Fibroblast of the aortic adventitia (primary cell): ENCODE measurements at regions not wholly inside any gene's neighbourhood (a gene's known extent, or its start where the extent isn't known, plus 50 kb on each side); places are given as distances from the start of the nearest gene placed in this dataset.
A peak's percentile ranks its signal among the peaks of the same experiment; 100 is the strongest.

Experiments used
- DNase-seq: peaks from one replicate; pipeline ENCODE4 v3.0.0-alpha.2; 2010; ENCODE audit warnings: low read depth
- H3K4me3 ChIP-seq: 2 replicates; pipeline ENCODE4 v1.5.1; 2011; ENCODE audit warnings: low read depth, mild to moderate bottlenecking, control low read depth, low read length, moderate library complexity
- TF ChIP-seq, protein P1 (sequence below): IDR thresholded peaks from 2 replicates; pipeline ENCODE4 v1.5.1; 2011; ENCODE audit warnings: mild to moderate bottlenecking, low read length, control low read depth, inconsistent platforms; ENCODE audit not compliant: insufficient read depth

DNA sequence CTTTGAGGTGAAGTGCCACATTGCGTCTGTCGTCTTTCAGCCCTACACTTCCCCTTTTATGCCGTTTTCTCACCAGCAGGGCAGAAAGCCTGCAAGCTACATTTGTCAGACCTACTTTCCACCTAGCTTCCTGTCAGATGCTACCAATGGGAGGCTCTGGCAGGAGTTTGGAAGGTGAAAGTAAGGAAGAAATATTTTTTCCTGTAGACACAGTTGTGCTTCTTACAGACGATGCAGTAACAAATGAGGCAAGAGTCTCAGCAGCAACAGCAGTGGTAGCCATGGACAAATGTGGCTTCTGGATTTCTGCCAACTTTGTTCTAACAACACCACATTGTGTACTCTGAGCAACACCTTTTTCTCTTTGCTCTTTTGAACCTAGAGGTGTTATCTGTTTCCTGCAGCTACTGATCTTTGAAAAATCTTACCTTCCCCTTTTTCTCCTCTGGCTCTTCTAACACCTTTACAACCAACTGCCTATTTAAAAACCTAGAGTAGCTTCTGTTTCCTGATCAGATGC is 70.6 kb upstream of the STT3B start:
- TF ChIP-seq, protein P1, sequence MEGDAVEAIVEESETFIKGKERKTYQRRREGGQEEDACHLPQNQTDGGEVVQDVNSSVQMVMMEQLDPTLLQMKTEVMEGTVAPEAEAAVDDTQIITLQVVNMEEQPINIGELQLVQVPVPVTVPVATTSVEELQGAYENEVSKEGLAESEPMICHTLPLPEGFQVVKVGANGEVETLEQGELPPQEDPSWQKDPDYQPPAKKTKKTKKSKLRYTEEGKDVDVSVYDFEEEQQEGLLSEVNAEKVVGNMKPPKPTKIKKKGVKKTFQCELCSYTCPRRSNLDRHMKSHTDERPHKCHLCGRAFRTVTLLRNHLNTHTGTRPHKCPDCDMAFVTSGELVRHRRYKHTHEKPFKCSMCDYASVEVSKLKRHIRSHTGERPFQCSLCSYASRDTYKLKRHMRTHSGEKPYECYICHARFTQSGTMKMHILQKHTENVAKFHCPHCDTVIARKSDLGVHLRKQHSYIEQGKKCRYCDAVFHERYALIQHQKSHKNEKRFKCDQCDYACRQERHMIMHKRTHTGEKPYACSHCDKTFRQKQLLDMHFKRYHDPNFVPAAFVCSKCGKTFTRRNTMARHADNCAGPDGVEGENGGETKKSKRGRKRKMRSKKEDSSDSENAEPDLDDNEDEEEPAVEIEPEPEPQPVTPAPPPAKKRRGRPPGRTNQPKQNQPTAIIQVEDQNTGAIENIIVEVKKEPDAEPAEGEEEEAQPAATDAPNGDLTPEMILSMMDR, result no peak
- H3K4me3 ChIP-seq, result no peak overlapping the region
- no peak for DNase-seq

DNA sequence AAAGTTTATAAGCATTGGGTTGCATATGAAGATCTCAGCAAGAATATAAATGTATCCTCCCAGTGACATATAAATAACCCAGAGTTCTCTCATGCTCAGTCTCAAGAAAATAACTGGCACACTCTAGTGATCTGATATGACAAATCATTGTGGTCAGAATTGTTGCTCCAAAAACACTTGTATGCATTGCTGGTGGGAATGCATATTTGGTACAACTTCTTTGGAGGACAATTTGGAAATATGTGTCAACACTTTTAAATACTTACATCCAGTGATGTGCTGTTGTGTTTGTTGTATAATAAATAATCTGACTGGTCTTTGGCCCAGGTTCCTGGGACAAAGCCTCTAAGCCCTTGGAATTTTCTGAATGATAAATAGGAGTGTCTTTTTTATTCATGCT is 66.7 kb upstream of the STT3B start:
- H3K4me3 ChIP-seq, result no peak overlapping the region
- TF ChIP-seq, protein P1, result no peak
- peak; percentile 21 for DNase-seq

DNA sequence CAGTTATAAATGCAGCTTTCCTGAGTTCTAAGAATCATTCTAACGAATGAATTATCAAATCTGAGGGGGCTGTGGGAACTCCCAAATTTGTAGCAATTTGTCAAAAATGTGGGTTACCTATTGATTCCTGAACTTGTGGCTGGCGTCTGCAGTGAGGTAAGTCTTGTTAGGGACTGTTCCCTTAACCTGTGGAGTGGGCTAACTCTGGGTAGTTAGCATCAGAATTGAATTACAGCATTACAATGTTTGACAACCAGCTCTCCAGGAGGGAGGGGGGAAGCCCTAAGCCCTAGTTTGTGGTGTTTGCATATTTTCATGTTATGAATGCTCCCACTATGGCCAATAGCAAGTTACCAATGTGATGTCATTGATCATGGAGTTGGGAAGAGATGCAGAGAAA is 65.9 kb upstream of the STT3B start:
- no peak overlapping the region for H3K4me3 ChIP-seq
- DNase-seq, result no peak
- TF ChIP-seq, protein P1, result no peak

DNA sequence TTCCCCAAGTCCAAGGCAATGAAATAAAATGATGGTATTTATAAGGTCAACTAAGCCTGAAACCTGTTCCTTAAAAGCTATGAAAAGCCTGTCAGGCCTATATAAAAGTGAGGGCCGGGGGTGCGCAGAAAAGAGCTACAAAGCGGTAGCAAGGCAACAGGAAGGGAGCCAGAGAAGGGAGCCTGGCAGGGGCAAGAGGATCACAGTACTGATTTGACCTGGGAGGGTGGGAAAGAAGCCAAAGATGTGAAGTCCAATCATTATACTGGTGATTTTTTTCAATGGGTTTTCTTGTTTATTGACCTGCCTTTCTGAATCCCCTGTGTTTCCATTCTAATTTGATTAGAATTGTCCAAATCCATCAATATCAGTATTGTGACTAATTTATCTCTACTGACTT is 64.3 kb upstream of the STT3B start:
- TF ChIP-seq, protein P1, result no peak
- H3K4me3 ChIP-seq, result no peak overlapping the region
- no peak for DNase-seq

DNA sequence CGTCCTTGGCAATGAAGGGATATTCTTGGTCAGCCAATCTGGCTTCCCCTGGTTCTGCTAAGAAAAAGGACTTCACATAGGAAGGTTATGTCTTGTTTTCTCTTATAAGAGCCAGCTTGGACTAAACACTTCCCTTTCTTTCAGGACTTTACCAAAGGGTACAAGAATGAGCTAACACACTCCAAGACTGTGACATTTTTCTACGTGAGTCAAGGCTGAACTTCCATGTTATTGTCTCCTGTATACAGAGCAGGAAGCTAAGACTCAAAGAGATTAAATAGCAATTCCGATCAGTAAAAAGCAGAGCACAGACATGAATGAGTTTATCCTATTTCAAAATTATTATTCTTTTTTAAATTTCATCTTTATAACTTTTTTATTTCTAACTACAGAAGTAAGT is 63.3 kb upstream of the STT3B start:
- DNase-seq, result no peak
- TF ChIP-seq, protein P1, result no peak
- H3K4me3 ChIP-seq, result no peak overlapping the region

DNA sequence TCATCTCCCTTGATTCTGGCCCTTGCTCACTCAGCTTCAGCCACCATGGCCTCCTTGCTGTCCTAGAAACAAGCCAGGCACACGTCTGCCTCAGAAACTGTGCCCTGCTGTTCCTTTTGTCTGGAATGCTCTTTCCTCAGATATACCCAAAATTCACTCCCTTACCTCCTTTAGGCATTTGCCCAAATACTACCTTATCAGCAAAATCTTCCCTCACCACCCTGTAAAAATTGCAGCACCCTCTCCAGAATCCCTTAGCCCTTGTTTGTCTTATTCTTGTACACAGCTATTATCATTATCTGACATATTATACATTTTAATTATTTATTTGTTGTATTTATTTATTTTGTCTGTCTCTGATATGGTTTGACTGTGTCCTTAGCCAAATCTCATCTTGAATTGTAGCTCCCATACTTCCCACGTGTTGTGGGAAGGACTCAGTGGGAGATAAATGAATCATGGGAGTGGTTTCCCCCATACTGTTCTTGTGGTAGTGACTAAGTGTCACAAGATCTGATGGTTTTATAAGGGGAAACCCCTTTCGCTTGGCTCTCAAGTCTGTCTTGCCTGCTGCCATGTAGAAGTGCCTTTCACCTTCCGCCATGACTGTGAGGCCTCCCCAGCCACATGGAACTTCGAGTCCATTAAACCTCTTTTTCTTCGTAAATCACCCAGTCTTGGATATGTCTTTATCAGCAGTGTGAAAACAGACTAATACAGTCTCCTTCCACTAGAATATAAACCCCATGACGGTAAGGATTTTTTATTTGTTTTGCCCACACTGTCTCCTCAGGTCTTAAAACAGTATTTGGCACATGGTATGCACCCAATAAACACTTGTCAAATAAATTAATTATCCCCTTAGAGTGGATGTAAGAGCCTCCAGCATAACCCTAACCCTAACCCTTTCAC is 60.0 kb upstream of the STT3B start:
- DNase-seq, result peak; percentile 2
- TF ChIP-seq, protein P1, result no peak
- H3K4me3 ChIP-seq, result no peak overlapping the region
